D721Med (cell line): ENCODE measurements at regions not wholly inside any gene's neighbourhood (a gene's known extent, or its start where the extent isn't known, plus 50 kb on each side); places are given as distances from the start of the nearest gene placed in this dataset.

Experiments used
- DNase-seq: peaks from one replicate; pipeline ENCODE4 v3.0.0; 2011; ENCODE audit warnings: low spot score; ENCODE audit not compliant: insufficient read length
- FAIRE-seq: peaks from 2 replicates; lab custom pipeline; 2011; peaks lifted over from hg19 to GRCh38; lab: Jason Lieb, UNC
- CTCF ChIP-seq: IDR thresholded peaks from 2 replicates; pipeline ENCODE4 v1.5.1; 2012; ENCODE audit warnings: mild to moderate bottlenecking, control low read depth; ENCODE audit not compliant: insufficient read depth; ENCODE audit errors: missing control alignments

- no peak for TF ChIP-seq CTCF
- FAIRE-seq (no peak), DNase-seq (no peak)
These were observed 207.3 kb downstream of the HS3ST3B1 start for GRCh38 chr17:14508156-14508555.

GRCh38 chr17:14506364-14506763 is 205.5 kb downstream of the HS3ST3B1 start:
- no peak for TF ChIP-seq CTCF
- no peak for FAIRE-seq
- DNase-seq, result no peak

- TF ChIP-seq CTCF, result no peak
- FAIRE-seq (no peak), DNase-seq (no peak)
These were observed 204.7 kb downstream of the HS3ST3B1 start for GRCh38 chr17:14505606-14506005.

GRCh38 chr17:14499976-14500375 is 199.1 kb downstream of the HS3ST3B1 start:
- FAIRE-seq (no peak), DNase-seq (no peak)
- TF ChIP-seq CTCF, result no peak

GRCh38 chr17:14498812-14499211 is 197.9 kb downstream of the HS3ST3B1 start:
- FAIRE-seq, result no peak
- DNase-seq, result no peak
- no peak for TF ChIP-seq CTCF

- FAIRE-seq (no peak), DNase-seq (no peak)
- TF ChIP-seq CTCF, result no peak
These were observed 193.3 kb downstream of the HS3ST3B1 start for GRCh38 chr17:14494161-14494560.

- FAIRE-seq (no peak), DNase-seq (no peak)
- TF ChIP-seq CTCF, result no peak
These were observed 189.1 kb downstream of the HS3ST3B1 start for GRCh38 chr17:14489986-14490385.
